Adrenal gland (tissue), 5 donors: ENCODE measurements at regions not wholly inside any gene's neighbourhood (a gene's known extent, or its start where the extent isn't known, plus 50 kb on each side); places are given as distances from the start of the nearest gene placed in this dataset.

Experiments used
- CTCF ChIP-seq, 6 experiments: fragments of 450-650 bp in 4 of 6; fragments of 200-600 bp in 2 of 6; sonication (generic) in 1 of 6; IDR thresholded peaks; 1 replicate in 5 of 6; 2 replicates in 1 of 6; pipeline versions ENCODE4 v1.5.1 to v1.8.0; 2016 to 2021; ENCODE audit warnings: antibody characterized with exemption in 6 of 6, mild to moderate bottlenecking in 2 of 6, moderate library complexity in 1 of 6
- POLR2A ChIP-seq, 2 donors: fragments of 450-650 bp; IDR thresholded peaks; one replicate each; pipeline ENCODE4 v1.6.1; 2017; ENCODE audit warnings: antibody characterized with exemption in 2 of 2, mild to moderate bottlenecking in 2 of 2, moderate library complexity in 1 of 2
- donor health status: DM: no; HTN: no; CAD: no.

GRCh38 chr4:124097447-124097846, 615.1 kb downstream of the ANKRD50 start:
- TF ChIP-seq POLR2A (IDR thresholded peaks at IDR 0.05) (no peak), CTCF (IDR thresholded peaks at IDR 0.05) (no peak)
